ENCODE measurements at regions not wholly inside any gene's neighbourhood (a gene's known extent, or its start where the extent isn't known, plus 50 kb on each side); places are given as distances from the start of the nearest gene placed in this dataset.

DNA sequence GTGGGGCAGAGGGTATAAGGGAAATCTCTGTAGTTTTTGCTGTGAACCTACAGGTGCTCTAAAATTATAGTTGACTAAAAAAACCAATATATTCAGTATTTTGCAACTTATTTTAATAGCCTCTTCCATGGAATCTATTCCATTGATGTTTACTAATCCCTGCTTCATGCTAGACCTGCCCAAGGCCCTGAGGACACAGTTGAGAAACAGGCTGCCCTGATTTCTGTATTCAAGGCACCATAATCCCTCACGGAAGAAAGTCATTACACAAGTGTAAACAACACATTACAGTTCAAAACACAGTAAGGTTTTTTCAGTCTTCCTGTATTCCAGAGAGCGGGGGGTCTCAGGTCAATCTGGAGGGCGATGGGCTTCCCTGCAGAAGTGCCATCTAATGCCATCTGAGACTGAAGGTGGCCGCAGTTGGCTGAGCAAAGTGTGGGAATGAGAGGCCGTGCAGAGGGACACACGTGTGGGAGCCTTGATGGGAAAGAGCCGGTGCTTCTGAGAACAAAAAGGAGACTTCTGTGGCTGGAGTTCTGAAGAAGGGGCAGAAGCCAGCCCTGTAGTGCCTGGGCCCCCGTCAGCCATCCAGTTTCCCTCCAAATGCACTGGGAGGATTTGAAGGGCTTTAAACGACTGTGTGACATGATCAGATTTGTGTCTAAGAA, 146.9 kb downstream of the PTPN20 start:
- TF ChIP-seq, protein P1, sequence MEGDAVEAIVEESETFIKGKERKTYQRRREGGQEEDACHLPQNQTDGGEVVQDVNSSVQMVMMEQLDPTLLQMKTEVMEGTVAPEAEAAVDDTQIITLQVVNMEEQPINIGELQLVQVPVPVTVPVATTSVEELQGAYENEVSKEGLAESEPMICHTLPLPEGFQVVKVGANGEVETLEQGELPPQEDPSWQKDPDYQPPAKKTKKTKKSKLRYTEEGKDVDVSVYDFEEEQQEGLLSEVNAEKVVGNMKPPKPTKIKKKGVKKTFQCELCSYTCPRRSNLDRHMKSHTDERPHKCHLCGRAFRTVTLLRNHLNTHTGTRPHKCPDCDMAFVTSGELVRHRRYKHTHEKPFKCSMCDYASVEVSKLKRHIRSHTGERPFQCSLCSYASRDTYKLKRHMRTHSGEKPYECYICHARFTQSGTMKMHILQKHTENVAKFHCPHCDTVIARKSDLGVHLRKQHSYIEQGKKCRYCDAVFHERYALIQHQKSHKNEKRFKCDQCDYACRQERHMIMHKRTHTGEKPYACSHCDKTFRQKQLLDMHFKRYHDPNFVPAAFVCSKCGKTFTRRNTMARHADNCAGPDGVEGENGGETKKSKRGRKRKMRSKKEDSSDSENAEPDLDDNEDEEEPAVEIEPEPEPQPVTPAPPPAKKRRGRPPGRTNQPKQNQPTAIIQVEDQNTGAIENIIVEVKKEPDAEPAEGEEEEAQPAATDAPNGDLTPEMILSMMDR (IDR thresholded peaks at IDR 0.05): no peak
- TF ChIP-seq EP300 (IDR thresholded peaks at IDR 0.05) (no peak), POLR2A (IDR thresholded peaks at IDR 0.05) (no peak)
- H3K36me3 ChIP-seq: no peaks in the 10 kb centered on the region
- WGBS, 2 donors: 84 to 85% methylated on average over 9 of the region's 9 CpGs
- no peak for DNase-seq (ENCODE audit: low spot score in 2 of 2)
- no peak overlapping the region for H3K4me3 ChIP-seq
- H3K4me1 ChIP-seq: peaks cover 0 to 13% (median 0%) of the 10 kb centered on the region in 4 donors
- H3K27ac ChIP-seq: no peak overlapping the region
- H3K27me3 ChIP-seq: no peaks in the 10 kb centered on the region
- H3K9me3 ChIP-seq: no peaks in the 10 kb centered on the region

DNA sequence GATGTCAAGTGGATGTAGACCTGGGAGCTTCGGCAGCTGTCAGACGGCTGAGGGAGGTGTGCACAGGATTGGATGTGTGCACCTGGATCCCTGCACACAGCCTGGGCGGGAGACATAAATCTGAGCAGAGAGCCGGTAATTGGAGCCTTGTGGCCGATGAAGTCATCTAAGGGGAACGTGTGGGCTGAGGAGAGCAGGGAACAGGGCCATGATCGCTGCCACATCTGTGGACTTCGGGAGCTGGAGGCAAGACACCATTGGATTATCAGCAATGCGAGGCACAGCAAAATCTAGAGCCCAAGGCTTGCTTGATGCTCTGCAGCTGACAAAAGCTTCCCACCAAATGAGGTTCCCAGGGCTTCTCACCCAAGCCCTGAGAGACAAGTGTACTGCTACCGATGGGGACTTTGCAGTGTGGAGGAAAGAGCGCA, 147.7 kb downstream of the PTPN20 start:
- Histone ChIP-seq H3K4me1 (peaks cover 0 to 13% (median 0%) of the 10 kb centered on the region in 4 donors), H3K27ac (no peak overlapping the region), H3K36me3 (no peaks in the 10 kb centered on the region), H3K4me3 (no peak overlapping the region), H3K9me3 (no peaks in the 10 kb centered on the region), H3K27me3 (no peaks in the 10 kb centered on the region)
- 81% methylated on average over 11 of the region's 11 CpGs for WGBS, 2 donors
- no peak for DNase-seq (ENCODE audit: low spot score in 2 of 2)
- TF ChIP-seq, protein P1 (IDR thresholded peaks at IDR 0.05): no peak
- TF ChIP-seq POLR2A (IDR thresholded peaks at IDR 0.05): no peak
- no peak for TF ChIP-seq EP300 (IDR thresholded peaks at IDR 0.05)

DNA sequence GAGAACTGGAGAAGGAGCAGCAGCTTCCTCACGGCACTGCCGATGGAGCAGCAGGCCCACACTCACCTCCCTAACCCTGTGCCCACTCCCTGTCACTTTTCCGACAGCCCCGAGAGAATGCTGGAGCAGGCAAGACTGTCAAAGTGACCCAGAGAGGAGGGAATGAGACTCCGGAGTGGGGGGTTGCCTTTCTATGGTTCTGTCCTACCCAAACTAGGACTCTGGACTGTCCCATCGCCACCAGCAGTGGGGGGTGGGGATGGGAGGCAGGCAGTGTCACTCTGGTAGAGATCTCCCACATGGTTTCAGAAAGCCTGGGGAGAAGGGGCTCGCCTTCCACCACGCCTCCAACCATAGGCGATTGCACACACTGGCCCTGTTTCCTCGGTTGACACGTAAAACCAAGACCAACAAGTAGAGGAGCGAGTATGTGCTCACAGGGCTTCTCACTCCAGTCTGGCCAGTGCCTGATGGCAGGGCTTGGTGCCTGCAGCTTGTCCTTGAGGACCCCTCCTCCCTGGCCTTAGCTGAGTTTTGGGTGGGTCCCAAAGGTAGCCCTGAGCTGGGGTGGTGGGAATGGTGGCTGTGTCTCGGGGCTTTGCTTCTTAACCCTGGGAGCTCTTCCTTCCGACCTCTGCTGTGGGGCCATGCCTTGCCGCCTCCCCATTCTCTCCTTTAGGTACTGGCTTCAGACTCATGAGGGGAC, 148.5 kb downstream of the PTPN20 start:
- TF ChIP-seq EP300 (IDR thresholded peaks at IDR 0.05): no peak
- no peak for TF ChIP-seq POLR2A (IDR thresholded peaks at IDR 0.05)
- TF ChIP-seq, protein P1 (IDR thresholded peaks at IDR 0.05): no peak
- Histone ChIP-seq H3K9me3 (no peaks in the 10 kb centered on the region), H3K27ac (no peak overlapping the region), H3K4me3 (no peak overlapping the region), H3K27me3 (no peaks in the 10 kb centered on the region), H3K36me3 (no peaks in the 10 kb centered on the region), H3K4me1 (peaks cover 0 to 13% (median 0%) of the 10 kb centered on the region in 4 donors)
- WGBS, 2 donors: 90 to 91% methylated on average over 14 to 15 of the region's 15 CpGs
- DNase-seq (ENCODE audit: low spot score in 2 of 2): no peak

DNA sequence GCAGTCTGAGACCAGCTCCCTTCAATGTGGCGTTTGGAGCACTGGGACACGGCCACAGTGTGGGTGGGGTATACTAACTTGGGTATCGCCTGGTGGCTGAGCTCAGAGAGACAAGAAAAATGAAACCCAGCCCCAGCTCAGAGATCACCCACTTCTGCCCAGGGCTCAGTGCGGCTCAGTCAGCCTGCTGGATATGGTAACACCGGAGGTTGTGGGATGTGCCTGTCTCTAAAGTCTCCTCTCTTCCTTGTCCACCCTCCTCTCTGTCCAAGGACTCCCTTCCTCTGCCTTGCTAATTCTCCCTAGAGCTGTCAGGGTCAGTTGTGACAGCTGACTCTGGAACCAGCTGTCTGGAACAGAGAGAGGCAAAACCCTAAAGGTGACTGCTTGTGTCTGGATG, 149.1 kb downstream of the PTPN20 start:
- no peak overlapping the region for H3K27ac ChIP-seq
- no peaks in the 10 kb centered on the region for H3K27me3 ChIP-seq
- no peaks in the 10 kb centered on the region for H3K9me3 ChIP-seq
- TF ChIP-seq POLR2A (IDR thresholded peaks at IDR 0.05) (no peak), EP300 (IDR thresholded peaks at IDR 0.05) (no peak)
- TF ChIP-seq, protein P1 (IDR thresholded peaks at IDR 0.05): no peak
- no peaks in the 10 kb centered on the region for H3K36me3 ChIP-seq
- H3K4me3 ChIP-seq: no peak overlapping the region
- DNase-seq (ENCODE audit: low spot score in 2 of 2): no peak
- peaks cover 0 to 13% (median 0%) of the 10 kb centered on the region in 4 donors for H3K4me1 ChIP-seq
- 74 to 88% methylated on average over 5 of the region's 5 CpGs for WGBS, 2 donors

DNA sequence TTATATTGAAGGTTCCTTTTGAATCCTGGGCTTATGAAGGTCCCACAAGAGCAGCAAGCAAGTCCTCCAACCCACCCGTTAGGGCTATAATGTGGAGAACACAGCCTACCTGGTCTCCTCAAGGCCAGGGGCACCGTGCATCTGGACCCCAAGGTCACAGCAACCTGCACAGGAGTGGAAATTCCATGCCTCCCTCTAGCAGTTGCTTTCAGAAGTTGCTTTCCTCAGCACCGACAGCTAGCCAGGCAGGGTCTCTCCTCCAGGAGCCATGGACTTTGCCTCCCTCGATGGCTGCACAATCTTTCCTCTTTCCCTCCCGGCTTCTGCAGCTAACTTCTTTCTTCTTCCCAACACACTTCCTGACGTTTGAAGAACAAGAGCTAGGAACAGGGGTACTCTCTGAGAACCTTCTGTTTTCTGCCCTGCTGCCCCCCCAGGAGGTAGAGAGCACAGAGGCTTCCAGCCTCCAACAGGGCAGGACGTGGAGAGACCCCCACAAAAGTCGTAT, 149.8 kb downstream of the PTPN20 start:
- Histone ChIP-seq H3K27ac (no peak overlapping the region), H3K4me3 (no peak overlapping the region), H3K4me1 (peaks cover 0 to 13% (median 0%) of the 10 kb centered on the region in 4 donors), H3K9me3 (no peaks in the 10 kb centered on the region), H3K36me3 (no peaks in the 10 kb centered on the region), H3K27me3 (no peaks in the 10 kb centered on the region)
- WGBS, 2 donors: 80 to 84% methylated on average over 8 of the region's 8 CpGs
- TF ChIP-seq, protein P1 (IDR thresholded peaks at IDR 0.05): no peak
- TF ChIP-seq EP300 (IDR thresholded peaks at IDR 0.05) (no peak), POLR2A (IDR thresholded peaks at IDR 0.05) (no peak)
- no peak for DNase-seq (ENCODE audit: low spot score in 2 of 2)
